ENCODE measurements at regions not wholly inside any gene's neighbourhood (a gene's known extent, or its start where the extent isn't known, plus 50 kb on each side); places are given as distances from the start of the nearest gene placed in this dataset.

- ChIA-PET POLR2A (no interaction called here), CTCF (no interaction called here)
- H3K36me3 ChIP-seq (ENCODE audit: control insufficient read depth in 2 of 2, insufficient read depth in 1 of 2, low read length in 2 of 2), result no peaks in the 10 kb centered on the region
- no peak overlapping the region for H3K27ac ChIP-seq (ENCODE audit: extremely low read depth, low read depth, low read length)
- H3K9me3 ChIP-seq (ENCODE audit: control insufficient read depth, insufficient read depth, low read depth, low read length), result no peaks in the 10 kb centered on the region
- no peak for TF ChIP-seq ZNF391 (tag by site-specific recombination; IDR thresholded peaks at IDR 0.05; ENCODE audit: borderline replicate concordance, low read depth)
- no peak for TF ChIP-seq ZNF629 (tag by site-specific recombination; IDR thresholded peaks at IDR 0.05)
- no peak for TF ChIP-seq ZNF223 (tag by site-specific recombination; IDR thresholded peaks at IDR 0.05)
- no peak for TF ChIP-seq HOXD13 (CRISPR knock-in tag; IDR thresholded peaks at IDR 0.05; ENCODE audit: borderline replicate concordance)
- TF ChIP-seq ZXDB (tag by site-specific recombination; IDR thresholded peaks at IDR 0.05), result no peak
- no peak for TF ChIP-seq ZEB2 (tag by site-specific recombination; IDR thresholded peaks at IDR 0.05)
- no peak for TF ChIP-seq ZBTB21 (tag by site-specific recombination; IDR thresholded peaks at IDR 0.05)
- no peak for TF ChIP-seq ZNF266 (tag by site-specific recombination; IDR thresholded peaks at IDR 0.05; ENCODE audit: low read depth)
- H3K4me3 ChIP-seq (ENCODE audit: low read depth, low read length), result no peak overlapping the region
- no peaks in the 10 kb centered on the region for H3K4me1 ChIP-seq (ENCODE audit: control insufficient read depth, insufficient read depth, low read length)
Measured at GRCh38 chr2:8196316-8196715, 485.5 kb upstream of the ID2 start.

DNA sequence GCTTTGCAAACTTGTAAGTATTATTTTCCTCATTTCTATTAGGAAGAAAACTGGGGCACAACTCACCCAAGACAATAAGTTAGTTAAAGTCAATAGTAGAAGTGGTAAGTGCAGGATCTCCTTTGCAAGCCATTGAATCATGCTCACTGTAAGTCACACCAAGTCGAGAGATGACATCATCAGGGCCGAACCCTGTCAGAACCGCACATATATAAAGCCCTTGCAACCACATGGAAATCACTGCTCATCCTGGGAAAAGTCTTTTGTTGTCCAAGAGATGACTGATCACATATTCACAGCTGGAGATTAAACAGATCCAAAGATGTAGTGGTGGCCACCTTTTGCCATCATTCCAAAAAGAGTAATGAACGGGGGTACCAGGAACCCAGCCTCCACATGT lies 484.8 kb upstream of the ID2 start:
- Histone ChIP-seq H3K4me1 (ENCODE audit: control insufficient read depth, insufficient read depth, low read length) (no peaks in the 10 kb centered on the region), H3K9me3 (ENCODE audit: control insufficient read depth, insufficient read depth, low read depth, low read length) (no peaks in the 10 kb centered on the region), H3K4me3 (ENCODE audit: low read depth, low read length) (no peak overlapping the region), H3K36me3 (ENCODE audit: control insufficient read depth in 2 of 2, insufficient read depth in 1 of 2, low read length in 2 of 2) (no peaks in the 10 kb centered on the region), H3K27ac (ENCODE audit: extremely low read depth, low read depth, low read length) (no peak overlapping the region)
- ChIA-PET CTCF (interaction anchor here (0.5 kb wide), 1 partner anchor 504 kb away, joined by 3 read pairs; no protein-coding TSS in a partner anchor), POLR2A (interaction anchor here (0.5 kb wide), 1 partner anchor 24 kb away, joined by 10 read pairs; no protein-coding TSS in a partner anchor)
- no peak for TF ChIP-seq ZNF239 (tag by site-specific recombination; IDR thresholded peaks at IDR 0.05)

DNA sequence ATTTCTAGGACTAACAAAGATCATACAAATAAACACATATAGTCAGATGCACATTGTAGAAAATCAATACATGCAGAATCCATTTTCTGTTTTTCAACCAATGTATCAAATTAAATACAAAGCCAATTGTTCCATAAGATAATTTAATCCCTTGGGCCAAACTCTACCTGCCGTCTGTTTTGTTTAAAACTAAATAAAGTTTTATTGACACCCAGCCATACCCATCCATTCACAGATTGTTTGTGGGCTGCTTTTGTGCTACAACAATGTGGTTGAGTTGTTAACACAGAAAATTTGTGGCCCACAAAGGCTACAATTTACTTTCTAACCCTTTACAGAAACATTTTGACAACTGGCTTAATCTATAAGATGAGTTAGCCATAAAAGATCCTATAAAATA lies 484.0 kb upstream of the ID2 start:
- ChIA-PET POLR2A (no interaction called here), CTCF (no interaction called here)
- Histone ChIP-seq H3K36me3 (ENCODE audit: control insufficient read depth in 2 of 2, insufficient read depth in 1 of 2, low read length in 2 of 2) (no peaks in the 10 kb centered on the region), H3K4me1 (ENCODE audit: control insufficient read depth, insufficient read depth, low read length) (no peaks in the 10 kb centered on the region), H3K27ac (ENCODE audit: extremely low read depth, low read depth, low read length) (no peak overlapping the region), H3K9me3 (ENCODE audit: control insufficient read depth, insufficient read depth, low read depth, low read length) (no peaks in the 10 kb centered on the region), H3K4me3 (ENCODE audit: low read depth, low read length) (no peak overlapping the region)
- no peak for TF ChIP-seq HOXD13 (CRISPR knock-in tag; IDR thresholded peaks at IDR 0.05; ENCODE audit: borderline replicate concordance)
- TF ChIP-seq, protein P1, sequence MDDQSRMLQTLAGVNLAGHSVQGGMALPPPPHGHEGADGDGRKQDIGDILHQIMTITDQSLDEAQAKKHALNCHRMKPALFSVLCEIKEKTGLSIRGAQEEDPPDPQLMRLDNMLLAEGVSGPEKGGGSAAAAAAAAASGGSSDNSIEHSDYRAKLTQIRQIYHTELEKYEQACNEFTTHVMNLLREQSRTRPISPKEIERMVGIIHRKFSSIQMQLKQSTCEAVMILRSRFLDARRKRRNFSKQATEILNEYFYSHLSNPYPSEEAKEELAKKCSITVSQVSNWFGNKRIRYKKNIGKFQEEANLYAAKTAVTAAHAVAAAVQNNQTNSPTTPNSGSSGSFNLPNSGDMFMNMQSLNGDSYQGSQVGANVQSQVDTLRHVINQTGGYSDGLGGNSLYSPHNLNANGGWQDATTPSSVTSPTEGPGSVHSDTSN (CRISPR knock-in tag; IDR thresholded peaks at IDR 0.05), result no peak
- TF ChIP-seq, protein P2, sequence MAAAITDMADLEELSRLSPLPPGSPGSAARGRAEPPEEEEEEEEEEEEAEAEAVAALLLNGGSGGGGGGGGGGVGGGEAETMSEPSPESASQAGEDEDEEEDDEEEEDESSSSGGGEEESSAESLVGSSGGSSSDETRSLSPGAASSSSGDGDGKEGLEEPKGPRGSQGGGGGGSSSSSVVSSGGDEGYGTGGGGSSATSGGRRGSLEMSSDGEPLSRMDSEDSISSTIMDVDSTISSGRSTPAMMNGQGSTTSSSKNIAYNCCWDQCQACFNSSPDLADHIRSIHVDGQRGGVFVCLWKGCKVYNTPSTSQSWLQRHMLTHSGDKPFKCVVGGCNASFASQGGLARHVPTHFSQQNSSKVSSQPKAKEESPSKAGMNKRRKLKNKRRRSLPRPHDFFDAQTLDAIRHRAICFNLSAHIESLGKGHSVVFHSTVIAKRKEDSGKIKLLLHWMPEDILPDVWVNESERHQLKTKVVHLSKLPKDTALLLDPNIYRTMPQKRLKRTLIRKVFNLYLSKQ (tag by site-specific recombination; IDR thresholded peaks at IDR 0.05; ENCODE audit: borderline replicate concordance), result no peak
- no peak for TF ChIP-seq ZNF302 (tag by site-specific recombination; IDR thresholded peaks at IDR 0.05; ENCODE audit: low read depth)
- TF ChIP-seq KLF7 (tag by site-specific recombination; IDR thresholded peaks at IDR 0.05; ENCODE audit: borderline replicate concordance), result no peak
- TF ChIP-seq SP2 (tag by site-specific recombination; IDR thresholded peaks at IDR 0.05), result no peak
- no peak for TF ChIP-seq ZNF423 (tag by site-specific recombination; IDR thresholded peaks at IDR 0.05)
- no peak for TF ChIP-seq ZNF677 (tag by site-specific recombination; IDR thresholded peaks at IDR 0.05)
- TF ChIP-seq ZNF654 (tag by site-specific recombination; IDR thresholded peaks at IDR 0.05; ENCODE audit: low read depth), result no peak
- TF ChIP-seq, protein P3, sequence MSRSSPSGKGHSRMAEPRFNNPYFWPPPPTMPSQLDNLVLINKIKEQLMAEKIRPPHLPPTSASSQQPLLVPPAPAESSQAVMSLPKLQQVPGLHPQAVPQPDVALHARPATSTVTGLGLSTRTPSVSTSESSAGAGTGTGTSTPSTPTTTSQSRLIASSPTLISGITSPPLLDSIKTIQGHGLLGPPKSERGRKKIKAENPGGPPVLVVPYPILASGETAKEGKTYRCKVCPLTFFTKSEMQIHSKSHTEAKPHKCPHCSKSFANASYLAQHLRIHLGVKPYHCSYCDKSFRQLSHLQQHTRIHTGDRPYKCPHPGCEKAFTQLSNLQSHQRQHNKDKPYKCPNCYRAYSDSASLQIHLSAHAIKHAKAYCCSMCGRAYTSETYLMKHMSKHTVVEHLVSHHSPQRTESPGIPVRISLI (tag by site-specific recombination; IDR thresholded peaks at IDR 0.05), result no peak
- TF ChIP-seq ZNF530 (tag by site-specific recombination; IDR thresholded peaks at IDR 0.05; ENCODE audit: low read depth), result no peak
- no peak for TF ChIP-seq ZBTB48 (tag by site-specific recombination; IDR thresholded peaks at IDR 0.05)
- no peak for TF ChIP-seq RBAK (tag by site-specific recombination; IDR thresholded peaks at IDR 0.05)
- TF ChIP-seq ZNF146 (tag by site-specific recombination; IDR thresholded peaks at IDR 0.05), result no peak
- TF ChIP-seq ZNF596 (tag by site-specific recombination; IDR thresholded peaks at IDR 0.05), result no peak
- TF ChIP-seq BCL11A (tag by site-specific recombination; IDR thresholded peaks at IDR 0.05; ENCODE audit: low read depth), result no peak
- TF ChIP-seq ZNF221 (tag by site-specific recombination; IDR thresholded peaks at IDR 0.05; ENCODE audit: borderline replicate concordance), result no peak
